Thyroid gland (tissue), 4 donors: ENCODE measurements at regions not wholly inside any gene's neighbourhood (a gene's known extent, or its start where the extent isn't known, plus 50 kb on each side); places are given as distances from the start of the nearest gene placed in this dataset.
"Not testable (repeated sequence)": the region's sequence is repeated elsewhere in the genome, so short reads cannot be mapped to it uniquely, and the experiment has no call there.

Experiments used
- CTCF ChIP-seq, 6 experiments: fragments of 200-600 bp in 3 of 6; fragments of 450-650 bp in 3 of 6; sonication (generic) in 3 of 6; IDR thresholded peaks; one replicate each; pipeline ENCODE4 v1.5.1; 2016 to 2019; ENCODE audit warnings: antibody characterized with exemption in 6 of 6, mild to moderate bottlenecking in 2 of 6, inconsistent platforms in 1 of 6, moderate library complexity in 1 of 6
- POLR2A ChIP-seq, 2 donors: fragments of 450-650 bp; IDR thresholded peaks; one replicate each; pipeline ENCODE4 v1.6.1; 2017; ENCODE audit warnings: antibody characterized with exemption in 2 of 2, mild to moderate bottlenecking in 2 of 2, moderate library complexity in 1 of 2

- TF ChIP-seq CTCF, POLR2A (IDR thresholded peaks at IDR 0.05): not testable (repeated sequence)
Observed at GRCh38 chrY:6721443-6721842, 189.1 kb upstream of the TBL1Y start.
